ENCODE measurements at regions not wholly inside any gene's neighbourhood (a gene's known extent, or its start where the extent isn't known, plus 50 kb on each side); places are given as distances from the start of the nearest gene placed in this dataset.

GRCh38 chr6:87825821-87826221 lies 123.8 kb upstream of the AKIRIN2 start:
- DNase-seq, result no peak
- TF ChIP-seq CTCF (conservative IDR thresholded peaks at IDR 0.05) (no peak), EZH2 (IDR thresholded peaks at IDR 0.05; ENCODE audit: low read depth) (no peak)
- Histone ChIP-seq H3K79me2 (ENCODE audit: low read depth) (no peaks in the 10 kb centered on the region), H3K9me3 (ENCODE audit: insufficient read depth, low read depth) (no peaks in the 10 kb centered on the region), H3K9me2 (ENCODE audit: insufficient read depth) (no peaks in the 10 kb centered on the region), H3K36me3 (ENCODE audit: low read depth) (no peaks in the 10 kb centered on the region), H3K4me3 (no peak overlapping the region), H2AFZ (no peak overlapping the region), H4K20me1 (ENCODE audit: insufficient read depth) (no peaks in the 10 kb centered on the region), H3K4me1 (replicated peaks; ENCODE audit: insufficient read depth) (no peaks in the 10 kb centered on the region), H3K4me2 (no peak overlapping the region), H3K27me3 (ENCODE audit: insufficient read depth, low read depth) (no peaks in the 10 kb centered on the region), H3K27ac (no peak overlapping the region), H3F3A (ENCODE audit: insufficient read depth, low read depth) (no peaks in the 10 kb centered on the region)
- intact Hi-C loops (cut with micrococcal nuclease; ENCODE audit: unreplicated experiment), result no loop called here
- ChIA-PET POLR2A (ENCODE audit: unreplicated experiment) (no interaction called here), CTCF (no interaction called here)
- BruUV-seq (replicated peaks), result no TSS peak

- Histone ChIP-seq H3K4me2 (no peak overlapping the region), H3K36me3 (ENCODE audit: low read depth) (no peaks in the 10 kb centered on the region), H3K27me3 (ENCODE audit: insufficient read depth, low read depth) (no peaks in the 10 kb centered on the region), H3K27ac (no peak overlapping the region), H4K20me1 (ENCODE audit: insufficient read depth) (no peaks in the 10 kb centered on the region), H3F3A (ENCODE audit: insufficient read depth, low read depth) (no peaks in the 10 kb centered on the region), H3K9me3 (ENCODE audit: insufficient read depth, low read depth) (no peaks in the 10 kb centered on the region), H2AFZ (no peak overlapping the region), H3K79me2 (ENCODE audit: low read depth) (no peaks in the 10 kb centered on the region), H3K4me1 (replicated peaks; ENCODE audit: insufficient read depth) (no peaks in the 10 kb centered on the region), H3K9me2 (ENCODE audit: insufficient read depth) (no peaks in the 10 kb centered on the region), H3K4me3 (no peak overlapping the region)
- TF ChIP-seq CTCF (conservative IDR thresholded peaks at IDR 0.05), result no peak
- TF ChIP-seq EZH2 (IDR thresholded peaks at IDR 0.05; ENCODE audit: low read depth), result no peak
- no peak for DNase-seq
- POLR2A ChIA-PET (ENCODE audit: unreplicated experiment), result no interaction called here
- CTCF ChIA-PET, result no interaction called here
- BruUV-seq (replicated peaks), result no TSS peak
- intact Hi-C loops (cut with micrococcal nuclease; ENCODE audit: unreplicated experiment), result no loop called here
Measured at GRCh38 chr6:87824958-87825491, 123.0 kb upstream of the AKIRIN2 start.

GRCh38 chr6:87822011-87822410 lies 120.0 kb upstream of the AKIRIN2 start:
- Histone ChIP-seq H4K20me1 (ENCODE audit: insufficient read depth) (no peaks in the 10 kb centered on the region), H3K27me3 (ENCODE audit: insufficient read depth, low read depth) (no peaks in the 10 kb centered on the region), H2AFZ (no peak overlapping the region), H3K4me2 (no peak overlapping the region), H3F3A (ENCODE audit: insufficient read depth, low read depth) (no peaks in the 10 kb centered on the region), H3K4me1 (replicated peaks; ENCODE audit: insufficient read depth) (no peaks in the 10 kb centered on the region), H3K36me3 (ENCODE audit: low read depth) (no peaks in the 10 kb centered on the region), H3K9me3 (ENCODE audit: insufficient read depth, low read depth) (no peaks in the 10 kb centered on the region), H3K27ac (no peak overlapping the region), H3K4me3 (no peak overlapping the region), H3K79me2 (ENCODE audit: low read depth) (no peaks in the 10 kb centered on the region), H3K9me2 (ENCODE audit: insufficient read depth) (no peaks in the 10 kb centered on the region)
- intact Hi-C loops (cut with micrococcal nuclease; ENCODE audit: unreplicated experiment), result no loop called here
- CTCF ChIA-PET, result no interaction called here
- DNase-seq, result no peak
- TF ChIP-seq CTCF (conservative IDR thresholded peaks at IDR 0.05) (no peak), EZH2 (IDR thresholded peaks at IDR 0.05; ENCODE audit: low read depth) (no peak)
- BruUV-seq (replicated peaks), result no TSS peak
- POLR2A ChIA-PET (ENCODE audit: unreplicated experiment), result no interaction called here
